ENCODE measurements at regions not wholly inside any gene's neighbourhood (a gene's known extent, or its start where the extent isn't known, plus 50 kb on each side); places are given as distances from the start of the nearest gene placed in this dataset.

DNA sequence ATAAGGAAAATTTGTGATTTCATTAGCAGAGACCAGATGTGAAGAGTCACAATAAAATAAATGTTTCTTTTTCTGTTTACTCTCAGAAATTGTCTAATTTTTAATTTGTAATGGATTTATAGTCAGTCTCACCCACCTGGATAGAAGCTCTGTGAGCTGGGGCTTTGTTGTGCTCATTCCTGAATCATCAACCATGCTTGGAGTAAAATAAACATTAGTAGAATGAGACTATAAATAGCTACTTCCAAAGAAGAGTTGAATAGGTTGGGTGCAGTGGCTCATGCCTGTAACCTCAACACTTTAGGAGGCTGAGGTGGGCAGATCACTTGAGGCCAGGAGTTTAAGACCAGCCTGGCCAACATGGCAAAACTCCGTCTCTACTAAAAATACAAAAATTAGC is 185.3 kb upstream of the FBXO33 start:
- DNase-seq (ENCODE audit: low read depth) = no peak
- TF ChIP-seq, protein P1, sequence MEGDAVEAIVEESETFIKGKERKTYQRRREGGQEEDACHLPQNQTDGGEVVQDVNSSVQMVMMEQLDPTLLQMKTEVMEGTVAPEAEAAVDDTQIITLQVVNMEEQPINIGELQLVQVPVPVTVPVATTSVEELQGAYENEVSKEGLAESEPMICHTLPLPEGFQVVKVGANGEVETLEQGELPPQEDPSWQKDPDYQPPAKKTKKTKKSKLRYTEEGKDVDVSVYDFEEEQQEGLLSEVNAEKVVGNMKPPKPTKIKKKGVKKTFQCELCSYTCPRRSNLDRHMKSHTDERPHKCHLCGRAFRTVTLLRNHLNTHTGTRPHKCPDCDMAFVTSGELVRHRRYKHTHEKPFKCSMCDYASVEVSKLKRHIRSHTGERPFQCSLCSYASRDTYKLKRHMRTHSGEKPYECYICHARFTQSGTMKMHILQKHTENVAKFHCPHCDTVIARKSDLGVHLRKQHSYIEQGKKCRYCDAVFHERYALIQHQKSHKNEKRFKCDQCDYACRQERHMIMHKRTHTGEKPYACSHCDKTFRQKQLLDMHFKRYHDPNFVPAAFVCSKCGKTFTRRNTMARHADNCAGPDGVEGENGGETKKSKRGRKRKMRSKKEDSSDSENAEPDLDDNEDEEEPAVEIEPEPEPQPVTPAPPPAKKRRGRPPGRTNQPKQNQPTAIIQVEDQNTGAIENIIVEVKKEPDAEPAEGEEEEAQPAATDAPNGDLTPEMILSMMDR (conservative IDR thresholded peaks at IDR 0.05; ENCODE audit: low read depth, low read length) = no peak
- H3K4me3 ChIP-seq (ENCODE audit: low read depth, low read length) = no peak overlapping the region

DNA sequence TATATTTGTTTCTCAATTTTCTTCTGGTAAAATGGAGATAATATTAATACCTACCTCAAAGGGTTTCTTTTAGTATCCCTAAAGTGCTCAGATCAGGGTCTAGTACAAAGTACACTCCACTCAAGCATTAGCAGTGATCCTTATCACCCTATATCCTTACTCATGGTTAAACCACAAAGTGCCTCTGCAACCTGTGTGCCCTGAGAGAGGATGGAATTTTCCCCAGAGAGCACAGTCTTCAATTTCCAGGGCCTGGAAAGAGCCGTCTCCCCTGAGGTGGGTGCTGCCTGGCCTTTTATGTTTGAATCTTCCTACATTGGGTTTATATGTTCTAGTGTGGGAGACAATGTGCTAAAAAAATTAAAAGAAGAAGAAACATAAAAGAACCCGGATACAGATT is 183.1 kb upstream of the FBXO33 start:
- TF ChIP-seq, protein P1 (conservative IDR thresholded peaks at IDR 0.05; ENCODE audit: low read depth, low read length) = no peak
- H3K4me3 ChIP-seq (ENCODE audit: low read depth, low read length) = no peak overlapping the region
- no peak for DNase-seq (ENCODE audit: low read depth)

DNA sequence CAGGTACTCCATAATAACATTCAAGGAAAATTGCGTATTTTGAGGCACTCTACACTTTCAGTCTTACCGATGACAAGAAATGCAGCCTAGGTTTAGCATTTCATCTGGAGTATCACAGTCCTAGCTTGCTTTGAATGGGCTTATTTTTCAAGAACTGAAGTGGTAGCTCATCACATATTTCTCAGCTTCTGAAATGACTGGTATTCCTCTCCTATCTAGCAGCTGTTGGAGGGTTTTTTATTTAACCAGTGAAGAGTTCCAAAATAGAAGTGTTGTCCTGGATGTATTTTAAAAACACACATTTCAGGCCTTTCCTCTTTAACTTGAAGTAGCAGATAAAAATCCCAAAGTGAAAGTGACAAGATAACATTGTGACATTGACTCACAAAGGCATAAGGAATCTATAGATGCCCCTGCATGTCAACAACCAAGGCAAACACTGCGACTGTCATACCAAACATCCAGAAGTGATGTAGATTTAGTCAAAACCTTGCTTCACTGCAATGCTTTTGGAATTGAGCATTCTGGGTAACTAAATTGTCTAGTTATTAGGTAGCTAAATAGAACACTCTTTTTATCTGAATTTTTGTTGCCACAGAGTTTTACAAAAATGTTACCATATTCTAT is 182.2 kb upstream of the FBXO33 start:
- no peak for DNase-seq (ENCODE audit: low read depth)
- H3K4me3 ChIP-seq (ENCODE audit: low read depth, low read length) = no peak overlapping the region
- TF ChIP-seq, protein P1 (conservative IDR thresholded peaks at IDR 0.05; ENCODE audit: low read depth, low read length) = no peak

DNA sequence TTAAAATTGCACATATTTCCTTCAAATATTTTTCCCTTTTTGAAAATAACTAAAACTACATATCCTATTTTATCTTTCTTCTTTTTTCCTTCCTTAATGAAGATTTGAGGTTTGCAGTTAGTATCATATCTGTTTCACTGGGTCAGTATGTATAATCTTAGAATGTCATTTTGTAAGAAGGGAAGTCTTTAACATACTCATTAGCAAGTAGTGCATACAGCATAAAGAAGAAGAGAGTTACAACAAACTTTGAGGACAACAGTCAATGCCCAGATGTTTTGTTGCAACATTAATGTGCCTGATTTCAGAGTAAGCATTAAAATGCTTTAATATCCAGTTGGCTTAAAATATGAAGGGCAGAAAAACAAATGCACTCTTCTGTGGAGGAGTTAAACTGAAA is 176.9 kb upstream of the FBXO33 start:
- no peak overlapping the region for H3K4me3 ChIP-seq (ENCODE audit: low read depth, low read length)
- DNase-seq (ENCODE audit: low read depth) = no peak
- TF ChIP-seq, protein P1 (conservative IDR thresholded peaks at IDR 0.05; ENCODE audit: low read depth, low read length) = no peak

DNA sequence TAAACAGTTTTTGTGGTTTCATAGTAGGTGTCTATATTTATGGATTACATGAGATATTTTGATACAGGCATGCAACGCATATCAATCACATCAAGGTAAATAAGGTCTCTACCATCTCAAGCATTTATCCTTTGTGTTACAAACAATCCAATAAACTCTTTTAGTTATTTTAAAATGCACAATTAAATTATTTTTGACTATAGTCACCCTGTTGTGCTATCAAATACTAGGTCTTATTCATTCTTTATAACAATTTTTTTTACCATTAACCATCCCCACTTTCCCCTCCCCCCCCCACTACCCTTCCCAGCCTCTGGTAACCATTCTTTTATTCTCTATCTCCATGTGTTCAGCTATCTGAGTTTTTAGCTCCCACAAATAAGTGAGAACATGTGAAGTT is 175.7 kb upstream of the FBXO33 start:
- TF ChIP-seq, protein P1 (conservative IDR thresholded peaks at IDR 0.05; ENCODE audit: low read depth, low read length) = no peak
- H3K4me3 ChIP-seq (ENCODE audit: low read depth, low read length) = no peak overlapping the region
- DNase-seq (ENCODE audit: low read depth) = no peak

DNA sequence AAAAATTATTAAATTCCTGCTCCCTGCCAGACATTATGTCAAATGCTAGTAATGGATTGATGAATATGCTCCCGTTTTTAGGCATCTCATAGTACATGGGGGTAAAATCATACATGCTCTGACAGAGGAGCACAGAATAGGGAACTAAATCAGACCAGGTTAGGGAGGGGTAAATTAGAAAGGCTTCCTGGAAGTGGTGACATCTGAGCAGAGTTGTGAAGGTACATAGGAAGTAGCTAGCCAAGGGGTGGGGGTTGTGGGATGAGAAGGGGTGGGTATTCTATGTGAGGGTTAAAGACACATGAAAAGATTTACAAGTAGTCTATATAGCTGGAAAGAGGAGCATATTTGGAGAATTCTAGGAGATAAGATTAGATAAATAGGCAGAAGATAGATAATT is 171.7 kb upstream of the FBXO33 start:
- TF ChIP-seq, protein P1 (conservative IDR thresholded peaks at IDR 0.05; ENCODE audit: low read depth, low read length) = no peak
- H3K4me3 ChIP-seq (ENCODE audit: low read depth, low read length) = no peak overlapping the region

DNA sequence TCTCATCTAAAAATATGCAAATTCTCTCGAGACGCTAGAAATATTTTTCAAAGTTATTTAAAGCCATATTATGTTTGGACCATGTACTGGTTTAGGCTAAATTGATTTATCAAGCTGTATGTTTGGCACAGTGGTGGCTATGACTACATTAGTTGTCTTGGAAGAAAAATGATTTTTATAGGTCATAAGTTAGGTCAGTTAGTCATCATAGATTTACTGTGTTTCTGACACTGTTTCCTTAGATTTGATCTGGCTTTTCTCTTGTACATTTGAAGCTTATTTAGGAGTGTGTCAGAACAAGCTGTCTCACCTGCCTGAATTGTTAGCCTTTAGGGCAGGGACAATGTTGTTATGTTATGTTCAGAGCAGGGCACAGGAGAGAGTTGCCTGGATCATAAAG is 161.1 kb upstream of the FBXO33 start:
- DNase-seq (ENCODE audit: low read depth) = no peak
- H3K4me3 ChIP-seq (ENCODE audit: low read depth, low read length) = no peak overlapping the region
- TF ChIP-seq, protein P1 (conservative IDR thresholded peaks at IDR 0.05; ENCODE audit: low read depth, low read length) = no peak

More for the DNA sequence above, 171.7 kb upstream of the FBXO33 start:
- DNase-seq (ENCODE audit: low read depth) = no peak
